B cell (primary cell): ENCODE measurements at regions not wholly inside any gene's neighbourhood (a gene's known extent, or its start where the extent isn't known, plus 50 kb on each side); places are given as distances from the start of the nearest gene placed in this dataset.

ENCODE experiments used
- ATAC-seq: fragments of 200-7000 bp; cut with Tn5 transposase; one replicate; pipeline ENCODE4 v1.10.0; 2021; ENCODE audit warnings: low read depth, mild to moderate bottlenecking, moderate number of reproducible peaks, moderate library complexity
- CTCF ChIA-PET: fragments of 350-600 bp; sonication (Branson Sonifier 250); formaldehyde crosslinking; loops from one replicate; lab custom pipeline; 2021; ENCODE audit warnings: antibody characterized with exemption, inconsistent platforms; lab: Charles Lee
- POLR2A ChIA-PET: fragments of 350-600 bp; sonication (Branson Sonifier 250); formaldehyde crosslinking; loops from one replicate; lab custom pipeline; 2021; ENCODE audit warnings: antibody characterized with exemption; lab: Charles Lee
- DNase-seq: peaks from one replicate; pipeline ENCODE4 v3.0.0; 2013
- H2AFZ ChIP-seq: 2 replicates; pipeline ENCODE4 v1.6.1; 2012; ENCODE audit warnings: mild to moderate bottlenecking, low read depth, low read length; ENCODE audit not compliant: insufficient read depth, poor library complexity, severe bottlenecking
- H3K27ac ChIP-seq, 2 donors: 1 replicate in 1 of 2; 2 replicates in 1 of 2; pipeline ENCODE4 v1.5.1; 2012 to 2013; ENCODE audit warnings: low read length in 2 of 2, mild to moderate bottlenecking in 2 of 2, moderate library complexity in 1 of 2
- H3K27me3 ChIP-seq, 4 experiments: fragments of 200-600 bp in 1 of 4; sonication (generic) in 1 of 4; replicated peaks in 1 of 4; 1 replicate in 2 of 4; 2 replicates in 2 of 4; pipeline versions ENCODE4 v1.6.1 to v1.7.0; 2013 to 2016; ENCODE audit warnings: low read length in 3 of 4, mild to moderate bottlenecking in 2 of 4, mixed read lengths in 1 of 4, moderate library complexity in 1 of 4; ENCODE audit not compliant: insufficient read depth in 4 of 4, control insufficient read depth in 3 of 4; ENCODE audit errors: control extremely low read depth in 1 of 4
- H3K36me3 ChIP-seq, 2 experiments: replicated peaks in 1 of 2; 1 replicate in 1 of 2; 2 replicates in 1 of 2; pipeline versions ENCODE4 v1.6.1 to v1.7.1; 2013; ENCODE audit warnings: low read length in 1 of 2; ENCODE audit not compliant: insufficient read depth in 2 of 2, control insufficient read depth in 1 of 2; ENCODE audit errors: control extremely low read depth in 1 of 2, extremely low read depth in 1 of 2
- H3K4me1 ChIP-seq, 2 donors: fragments of 200-600 bp in 1 of 2; sonication (generic) in 1 of 2; 1 replicate in 1 of 2; 2 replicates in 1 of 2; pipeline versions ENCODE4 v1.5.1 to v1.6.1; 2013 to 2017; ENCODE audit warnings: low read length in 2 of 2; ENCODE audit not compliant: control insufficient read depth in 2 of 2, insufficient read depth in 2 of 2
- H3K4me2 ChIP-seq: replicated peaks from 2 replicates; pipeline ENCODE3; 2012; ENCODE audit warnings: mild to moderate bottlenecking, low read depth, low read length; ENCODE audit not compliant: poor library complexity, severe bottlenecking
- H3K4me3 ChIP-seq, 5 experiments: fragments of 200-600 bp in 1 of 5; sonication (generic) in 1 of 5; 1 replicate in 3 of 5; 2 replicates in 2 of 5; pipeline versions ENCODE4 v1.5.1 to v1.7.0; 2011 to 2016; ENCODE audit warnings: low read length in 4 of 5, mild to moderate bottlenecking in 4 of 5, low read depth in 2 of 5, control low read depth in 1 of 5, moderate library complexity in 1 of 5; ENCODE audit not compliant: insufficient read depth in 1 of 5; ENCODE audit errors: control extremely low read depth in 1 of 5, extremely low read depth in 1 of 5
- H3K79me2 ChIP-seq: fragments of 200-600 bp; sonication (generic); one replicate; pipeline ENCODE4 v1.6.0; 2016; ENCODE audit warnings: low read length; ENCODE audit not compliant: control insufficient read depth, insufficient read depth
- H3K9ac ChIP-seq: fragments of 200-600 bp; sonication (generic); 2 replicates; pipeline ENCODE4 v1.6.1; 2017; ENCODE audit warnings: mild to moderate bottlenecking, low read length, moderate library complexity
- H3K9me3 ChIP-seq, 3 donors: one replicate each; pipeline versions ENCODE4 v1.6.1 to v1.7.1; 2013; ENCODE audit warnings: low read length in 2 of 3; ENCODE audit not compliant: control insufficient read depth in 2 of 3, insufficient read depth in 1 of 3; ENCODE audit errors: control extremely low read depth in 1 of 3
- H4K20me1 ChIP-seq: 2 replicates; pipeline ENCODE4 v1.6.0; 2012; ENCODE audit warnings: mild to moderate bottlenecking, low read length; ENCODE audit not compliant: insufficient read depth, control insufficient read depth, poor library complexity, severe bottlenecking
- H3K27ac Mint-ChIP-seq: one replicate; pipeline ENCODE4 v1.8.0; 2021; ENCODE audit warnings: mixed read lengths
- H3K27me3 Mint-ChIP-seq: one replicate; pipeline ENCODE4 v1.8.0; 2021; ENCODE audit warnings: mixed read lengths
- H3K4me1 Mint-ChIP-seq: one replicate; pipeline ENCODE4 v1.8.0; 2021; ENCODE audit warnings: mixed read lengths
- H3K4me3 Mint-ChIP-seq: one replicate; pipeline ENCODE4 v1.8.0; 2021; ENCODE audit warnings: mixed read lengths
- H3K9me3 Mint-ChIP-seq: one replicate; pipeline ENCODE4 v1.8.0; 2022; ENCODE audit warnings: mixed read lengths; ENCODE audit not compliant: insufficient read depth
- EZH2 ChIP-seq: IDR thresholded peaks from 2 replicates; pipeline ENCODE4 v1.6.1; 2012; ENCODE audit warnings: borderline replicate concordance, low read depth, mild to moderate bottlenecking, moderate library complexity, low read length; ENCODE audit not compliant: insufficient read depth, poor library complexity, severe bottlenecking
- WGBS: methylation state at CpG from one replicate; pipeline ENCODE4 v1.1.5; 2013; ENCODE audit warnings: missing lambda C conversion rate; ENCODE audit not compliant: insufficient coverage; 5-methylcytosine and 5-hydroxymethylcytosine counted together
- intact Hi-C: fragments of 100-400 bp; cut with micrococcal nuclease; formaldehyde crosslinking; loops from one replicate; pipeline ENCODE4 v1.10.0; 2022
- TF ChIP-seq, protein P1 (sequence below): fragments of 200-600 bp; IDR thresholded peaks from one replicate; pipeline ENCODE4 v1.8.0; 2022; ENCODE audit warnings: antibody characterized with exemption, mild to moderate bottlenecking

DNA sequence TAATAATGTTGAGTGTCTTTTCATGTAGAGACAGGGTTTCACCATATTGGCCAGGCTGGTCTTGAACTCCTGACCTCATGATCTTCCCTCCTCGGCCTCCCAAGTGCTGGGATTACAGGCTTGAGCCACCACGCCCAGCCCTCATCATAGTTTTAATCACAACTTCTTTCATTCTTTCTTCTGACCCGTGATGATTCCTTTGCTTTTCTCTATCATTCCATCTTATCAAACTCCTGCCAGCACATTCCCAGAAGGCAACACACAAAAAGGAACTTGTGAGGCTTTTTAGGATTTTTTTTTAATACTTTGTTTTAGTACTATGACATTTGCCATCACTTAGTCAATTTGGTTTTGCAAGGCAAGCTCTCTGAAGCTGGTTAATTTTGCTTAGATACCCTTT lies 77.5 kb upstream of the MEOX2 start:
- no peak overlapping the region for H3K4me3 ChIP-seq
- no peaks in the 10 kb centered on the region for H3K27me3 ChIP-seq
- 83% methylated on average over 1 of the region's 3 CpGs for WGBS
- H3K4me1 Mint-ChIP-seq, result no peaks in the 10 kb centered on the region
- DNase-seq (no peak), ATAC-seq (no peak)
- H3K4me1 ChIP-seq, result no peaks in the 10 kb centered on the region
- H2AFZ ChIP-seq, result no peak overlapping the region
- POLR2A ChIA-PET, result no interaction called here
- CTCF ChIA-PET, result no interaction called here
- intact Hi-C loops, result no loop called here
- no peak overlapping the region for H3K9ac ChIP-seq
- H3K4me2 ChIP-seq, result no peak overlapping the region
- H4K20me1 ChIP-seq, result no peaks in the 10 kb centered on the region
- H3K27ac ChIP-seq, result no peak overlapping the region
- no peaks in the 10 kb centered on the region for H3K79me2 ChIP-seq
- H3K27me3 Mint-ChIP-seq, result no peaks in the 10 kb centered on the region
- no peaks in the 10 kb centered on the region for H3K9me3 Mint-ChIP-seq
- H3K27ac Mint-ChIP-seq, result no peak overlapping the region
- no peak overlapping the region for H3K4me3 Mint-ChIP-seq
- peaks cover 0 to 7% (median 0%) of the 10 kb centered on the region in 3 donors for H3K9me3 ChIP-seq
- H3K36me3 ChIP-seq, result no peaks in the 10 kb centered on the region
- no peak for TF ChIP-seq EZH2
- TF ChIP-seq, protein P1, sequence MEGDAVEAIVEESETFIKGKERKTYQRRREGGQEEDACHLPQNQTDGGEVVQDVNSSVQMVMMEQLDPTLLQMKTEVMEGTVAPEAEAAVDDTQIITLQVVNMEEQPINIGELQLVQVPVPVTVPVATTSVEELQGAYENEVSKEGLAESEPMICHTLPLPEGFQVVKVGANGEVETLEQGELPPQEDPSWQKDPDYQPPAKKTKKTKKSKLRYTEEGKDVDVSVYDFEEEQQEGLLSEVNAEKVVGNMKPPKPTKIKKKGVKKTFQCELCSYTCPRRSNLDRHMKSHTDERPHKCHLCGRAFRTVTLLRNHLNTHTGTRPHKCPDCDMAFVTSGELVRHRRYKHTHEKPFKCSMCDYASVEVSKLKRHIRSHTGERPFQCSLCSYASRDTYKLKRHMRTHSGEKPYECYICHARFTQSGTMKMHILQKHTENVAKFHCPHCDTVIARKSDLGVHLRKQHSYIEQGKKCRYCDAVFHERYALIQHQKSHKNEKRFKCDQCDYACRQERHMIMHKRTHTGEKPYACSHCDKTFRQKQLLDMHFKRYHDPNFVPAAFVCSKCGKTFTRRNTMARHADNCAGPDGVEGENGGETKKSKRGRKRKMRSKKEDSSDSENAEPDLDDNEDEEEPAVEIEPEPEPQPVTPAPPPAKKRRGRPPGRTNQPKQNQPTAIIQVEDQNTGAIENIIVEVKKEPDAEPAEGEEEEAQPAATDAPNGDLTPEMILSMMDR, result no peak

DNA sequence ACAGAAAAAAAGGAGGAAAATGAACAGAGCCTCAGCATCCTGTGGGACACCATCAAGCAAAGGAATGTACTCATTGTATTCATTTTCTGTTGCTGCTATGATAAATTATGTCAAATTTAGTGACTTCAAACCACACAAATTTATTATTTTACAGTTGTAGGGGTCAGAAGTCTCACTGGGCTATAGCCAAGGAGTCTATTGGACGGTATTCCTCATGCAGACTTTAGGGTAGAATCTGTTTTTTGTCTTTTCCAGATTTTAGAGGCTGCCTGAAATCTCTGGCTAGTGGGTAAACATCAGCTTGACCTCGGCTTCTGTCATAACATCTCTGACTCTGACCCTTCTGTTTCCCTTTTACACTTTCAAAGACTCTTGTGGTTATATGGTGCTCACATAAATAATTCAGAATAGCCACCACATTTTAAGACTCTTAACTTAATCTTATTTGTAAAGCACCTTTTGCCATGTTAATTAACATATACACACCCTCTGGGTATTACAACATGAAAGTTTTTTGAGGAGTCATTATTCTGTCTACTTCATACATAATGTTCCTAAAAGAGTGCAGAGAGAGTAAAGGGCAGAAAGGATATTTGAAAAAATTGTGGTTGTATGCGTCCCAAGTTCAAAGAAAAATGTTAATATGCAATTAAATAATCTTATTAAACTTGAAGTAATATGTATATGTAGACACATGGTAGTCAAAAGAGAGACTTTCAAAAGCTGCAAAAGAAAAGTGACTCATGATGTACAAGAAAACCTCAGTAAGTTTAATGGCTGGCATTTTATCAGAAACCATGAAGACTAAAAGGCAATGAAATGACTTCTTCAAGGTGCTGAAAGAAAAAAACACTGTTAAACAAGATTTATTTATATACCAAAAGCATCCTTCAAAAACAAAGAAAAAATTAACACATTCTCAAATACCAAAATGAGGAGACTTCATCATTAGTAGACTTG lies 70.8 kb upstream of the MEOX2 start:
- Mint-ChIP-seq H3K4me3 (no peak overlapping the region), H3K9me3 (no peaks in the 10 kb centered on the region), H3K4me1 (no peaks in the 10 kb centered on the region), H3K27me3 (no peaks in the 10 kb centered on the region), H3K27ac (no peak overlapping the region)
- Histone ChIP-seq H3K27ac (no peak overlapping the region), H3K4me1 (no peaks in the 10 kb centered on the region), H3K36me3 (no peaks in the 10 kb centered on the region), H3K4me3 (no peak overlapping the region), H2AFZ (no peak overlapping the region), H3K27me3 (no peaks in the 10 kb centered on the region), H3K9ac (no peak overlapping the region), H3K79me2 (no peaks in the 10 kb centered on the region), H3K9me3 (peaks cover 0 to 3% (median 0%) of the 10 kb centered on the region in 3 donors), H4K20me1 (no peaks in the 10 kb centered on the region), H3K4me2 (no peak overlapping the region)
- DNase-seq (no peak), ATAC-seq (no peak)
- WGBS, result 20% methylated on average over 1 of the region's 3 CpGs
- ChIA-PET POLR2A (no interaction called here), CTCF (no interaction called here)
- intact Hi-C loops, result no loop called here
- TF ChIP-seq EZH2, result no peak
- TF ChIP-seq, protein P1, result no peak
